Renal cortex interstitium (tissue), 11 donors: ENCODE measurements at regions not wholly inside any gene's neighbourhood (a gene's known extent, or its start where the extent isn't known, plus 50 kb on each side); places are given as distances from the start of the nearest gene placed in this dataset.

Source experiments
- DNase-seq, 11 donors: peaks; one replicate each; pipeline ENCODE4 v3.0.0-alpha.2; 2013; ENCODE audit warnings: low read depth in 9 of 11, low spot score in 4 of 11; ENCODE audit errors: extremely low read depth in 1 of 11

GRCh38 chr4:18582841-18583240 is 561.3 kb upstream of the LCORL start:
- no peak for DNase-seq

DNA sequence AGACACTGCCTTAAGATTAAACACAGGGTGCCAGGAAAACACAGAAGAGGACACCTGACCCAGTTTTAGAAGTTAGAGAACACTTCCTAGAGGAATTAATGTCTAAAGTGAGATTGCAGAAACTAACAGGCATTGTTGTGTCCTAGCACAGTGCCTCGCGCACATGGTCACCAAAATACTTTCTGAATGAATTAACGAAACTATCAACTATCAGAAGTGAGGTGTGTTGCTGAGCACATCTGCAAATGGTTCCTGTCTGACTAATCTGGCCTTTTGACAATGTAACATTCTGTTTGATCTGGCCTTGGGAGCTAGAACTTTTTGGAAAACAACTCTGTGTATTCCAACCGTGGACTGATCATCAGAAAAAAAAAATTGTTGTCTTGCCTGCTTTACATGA is 556.8 kb upstream of the LCORL start:
- DNase-seq = no peak

DNA sequence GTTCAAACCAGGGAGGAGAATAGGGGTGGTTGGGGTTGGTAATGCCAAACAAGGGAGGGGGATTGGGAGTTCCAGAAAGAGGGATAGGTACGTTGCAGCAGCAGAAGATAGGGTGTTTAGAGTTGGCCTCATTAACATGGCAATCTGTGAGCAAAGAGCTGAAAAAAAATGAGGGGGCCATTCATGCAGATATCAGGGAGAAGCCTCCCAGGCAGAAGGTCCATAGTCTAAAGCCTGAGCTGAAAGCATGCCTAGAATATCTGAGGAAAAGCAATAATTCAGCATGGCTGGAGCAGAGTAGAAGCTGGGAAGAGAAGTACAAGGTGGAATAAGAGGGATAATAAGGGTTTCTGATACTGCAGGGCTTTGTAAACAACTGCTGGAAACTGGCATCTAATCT is 550.9 kb upstream of the LCORL start:
- no peak for DNase-seq

- DNase-seq = peak in 2 of 11 donors; percentile 8 to 40
Observed at GRCh38 chr4:18571301-18571761, 549.8 kb upstream of the LCORL start.

DNA sequence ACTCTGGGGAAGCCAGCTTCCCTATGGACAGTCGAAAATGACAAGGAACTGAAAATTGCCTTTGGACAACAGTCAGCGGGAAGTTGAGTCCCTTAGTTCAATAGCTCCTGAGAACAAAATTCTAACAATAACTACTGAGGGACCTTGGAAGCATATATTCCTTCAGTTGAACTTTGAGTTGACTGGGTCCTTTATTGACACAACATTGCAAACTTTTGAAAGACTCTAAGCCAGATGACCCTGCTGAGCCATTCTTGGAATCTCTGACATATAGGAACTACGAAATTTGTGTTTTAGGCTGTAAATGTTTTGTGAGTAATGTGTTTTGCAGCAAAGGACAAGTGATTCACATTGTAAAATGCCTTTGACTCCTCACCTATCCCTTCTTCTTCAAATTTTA is 548.8 kb upstream of the LCORL start:
- DNase-seq = no peak

GRCh38 chr4:18568600-18568999 is 547.0 kb upstream of the LCORL start:
- peak in 1 of 11 donors; percentile 20 for DNase-seq

- DNase-seq = no peak
Observed at GRCh38 chr4:18566970-18567799, 545.6 kb upstream of the LCORL start.

GRCh38 chr4:18559492-18559891 is 537.9 kb upstream of the LCORL start:
- DNase-seq = no peak

DNA sequence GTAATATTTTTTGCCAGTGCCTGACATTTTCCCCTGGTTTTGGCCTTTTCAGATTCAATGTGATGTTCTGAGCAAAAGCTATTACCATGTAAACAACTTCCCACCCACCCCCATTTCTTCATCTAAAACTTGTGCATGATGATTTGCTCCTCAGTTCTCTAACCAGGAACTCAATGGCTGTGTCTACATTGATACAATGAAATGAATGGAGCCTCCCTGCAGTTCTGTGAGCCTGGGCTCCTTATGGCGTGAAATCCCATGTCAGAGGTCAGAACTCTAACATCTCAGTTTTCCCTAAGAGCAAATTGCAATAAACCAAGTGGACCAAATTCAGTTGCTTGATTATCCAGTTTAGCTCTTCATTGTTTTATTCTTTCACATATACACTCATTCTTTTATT is 534.8 kb upstream of the LCORL start:
- DNase-seq = no peak

DNA sequence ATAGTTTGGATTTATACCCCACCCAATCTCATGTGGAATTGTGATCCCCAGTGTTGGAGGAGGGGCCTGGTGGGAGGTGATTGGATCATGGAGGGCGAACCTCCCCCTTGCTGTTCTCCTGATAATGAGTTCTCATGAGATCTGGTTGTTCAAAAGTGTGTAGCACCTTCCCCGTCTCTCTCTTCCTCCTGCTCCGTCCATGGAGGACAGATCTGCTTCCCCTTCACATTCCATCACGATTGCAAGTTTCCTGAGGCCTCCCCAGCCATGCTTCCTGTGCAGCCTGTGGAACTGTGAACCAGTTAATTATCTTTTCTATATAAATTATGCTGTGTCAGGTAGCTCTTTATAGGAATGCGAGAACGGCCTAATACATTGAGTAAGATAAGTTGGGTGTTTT is 518.8 kb upstream of the LCORL start:
- no peak for DNase-seq

- no peak for DNase-seq
Observed at GRCh38 chr4:18538121-18538520, 516.6 kb upstream of the LCORL start.

GRCh38 chr4:18536428-18536827 is 514.9 kb upstream of the LCORL start:
- no peak for DNase-seq

DNA sequence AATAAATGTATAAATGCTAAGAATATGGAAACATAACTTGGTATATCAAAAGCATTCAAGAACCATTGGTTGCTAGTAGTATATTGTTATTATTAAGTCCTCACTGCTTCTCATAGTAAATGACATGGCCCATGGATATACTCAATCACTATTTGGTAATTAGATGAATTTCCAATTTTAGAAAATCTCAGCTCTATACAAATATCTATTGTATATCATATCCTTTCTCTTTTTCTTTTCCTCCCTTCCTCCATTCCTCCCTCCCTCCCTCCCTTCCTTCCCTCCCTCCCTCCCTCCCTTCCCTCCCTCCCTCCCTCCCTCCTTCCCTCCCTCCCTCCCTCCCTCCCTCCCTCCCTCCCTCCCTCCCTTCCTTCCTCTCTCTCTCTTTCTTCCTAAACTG is 514.4 kb upstream of the LCORL start:
- no peak for DNase-seq

DNA sequence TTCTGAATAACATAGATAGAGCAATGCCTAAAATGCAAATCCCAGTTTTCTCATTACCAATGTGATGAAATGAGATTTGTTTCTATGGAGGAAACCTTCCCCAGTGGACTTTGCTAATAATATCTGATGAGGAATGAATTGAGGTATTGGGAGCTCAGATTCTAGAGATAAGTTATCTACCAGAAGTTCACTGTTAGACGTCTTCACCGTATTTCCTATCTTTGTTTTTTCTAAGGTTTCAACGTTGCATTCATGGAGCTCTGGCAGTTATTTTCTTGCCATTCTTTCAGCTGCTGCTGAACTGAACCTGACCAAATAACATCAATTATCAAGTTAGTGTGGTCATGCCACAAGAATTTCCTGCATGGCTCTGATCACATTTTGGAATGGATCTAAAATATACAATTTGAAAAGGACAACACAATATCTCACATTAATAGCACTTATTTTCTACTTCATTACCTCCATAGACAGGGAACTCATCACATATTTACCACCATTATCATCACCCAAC is 511.8 kb upstream of the LCORL start:
- DNase-seq = no peak

GRCh38 chr4:18531731-18532130 is 510.2 kb upstream of the LCORL start:
- DNase-seq = no peak

- no peak for DNase-seq
Observed at GRCh38 chr4:18529482-18529881, 507.9 kb upstream of the LCORL start.

DNA sequence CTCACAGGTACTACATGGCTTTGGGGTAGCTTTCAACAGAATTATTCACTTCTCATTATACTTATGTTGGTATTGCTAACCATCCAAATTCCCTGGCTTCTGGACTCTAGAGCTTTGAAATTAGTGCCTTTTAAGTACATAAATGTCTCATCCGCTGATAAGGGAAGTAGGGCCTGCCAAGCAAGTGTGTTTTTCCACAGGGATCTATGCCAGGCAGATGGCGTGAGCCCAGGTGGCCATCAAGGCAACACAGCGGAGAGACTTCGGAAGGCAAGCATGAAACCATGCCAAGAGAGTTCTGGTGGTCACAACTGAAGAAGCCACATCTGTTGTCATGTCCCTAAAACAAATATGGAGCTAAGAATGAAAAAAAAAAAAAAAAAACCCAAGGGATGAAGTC is 503.1 kb upstream of the LCORL start:
- DNase-seq = no peak

DNA sequence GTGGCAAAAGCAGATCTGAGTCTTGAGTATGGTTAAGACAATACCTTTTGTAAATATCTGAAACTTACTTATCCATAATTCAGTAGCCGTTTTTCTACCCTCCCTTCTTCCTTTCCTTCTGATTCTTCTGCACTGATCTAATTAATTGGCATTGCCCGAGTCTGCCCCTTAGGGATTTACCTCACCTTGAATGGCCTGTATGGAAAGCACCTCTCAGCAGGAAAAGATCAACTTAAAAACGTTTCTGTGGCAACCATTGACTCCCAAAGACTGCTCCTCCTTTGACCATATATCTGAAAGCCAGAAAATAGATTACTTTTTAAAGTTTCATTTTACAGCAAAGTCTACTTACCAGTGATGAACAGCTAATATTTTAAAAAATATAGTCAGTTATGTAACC is 496.5 kb upstream of the LCORL start:
- no peak for DNase-seq

GRCh38 chr4:18513861-18514260 is 492.3 kb upstream of the LCORL start:
- no peak for DNase-seq

DNA sequence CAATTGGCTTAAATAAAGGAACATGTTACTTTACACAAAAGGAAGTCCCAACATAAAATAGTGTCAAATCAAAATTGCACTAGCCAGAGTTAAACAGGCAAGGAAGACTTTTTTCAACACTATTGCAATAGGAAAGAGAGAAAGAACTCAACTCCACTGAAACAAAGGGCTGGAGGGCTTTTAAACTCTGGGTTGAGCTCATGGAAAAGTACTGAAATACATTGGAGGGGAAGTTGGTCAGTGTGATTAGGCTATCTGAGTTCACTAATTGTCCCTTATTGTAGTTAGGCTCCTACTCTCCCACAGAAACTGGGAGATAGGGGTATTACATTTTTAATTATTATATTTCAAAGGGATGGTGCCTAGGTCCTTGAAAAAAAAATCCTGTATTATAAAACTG is 491.2 kb upstream of the LCORL start:
- DNase-seq = no peak

DNA sequence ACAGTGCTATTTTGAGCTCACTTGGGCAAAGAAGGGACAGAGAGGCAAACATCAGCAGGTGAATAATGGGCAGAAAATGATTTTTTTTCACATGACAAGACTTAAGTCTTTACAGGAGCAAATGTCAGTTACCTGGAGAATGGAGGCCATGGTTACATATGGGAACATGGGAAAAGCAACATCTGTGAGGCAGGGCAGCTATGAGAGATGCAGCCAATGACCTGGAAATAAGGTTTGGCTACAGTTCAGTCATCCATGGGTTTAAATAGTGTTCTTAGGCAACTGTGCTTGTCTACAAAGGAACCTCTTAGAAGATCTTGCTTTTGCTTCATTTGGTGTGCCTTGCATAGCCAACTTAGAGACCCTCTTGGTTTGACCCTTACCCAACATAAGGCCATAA is 490.2 kb upstream of the LCORL start:
- DNase-seq = no peak
